GM12878 (cell line): ENCODE measurements at regions not wholly inside any gene's neighbourhood (a gene's known extent, or its start where the extent isn't known, plus 50 kb on each side); places are given as distances from the start of the nearest gene placed in this dataset.

ENCODE experiments used
- ATAC-seq: fragments of 200-7000 bp; cut with Tn5 transposase; 3 replicates; pipeline ENCODE4 v1.9.1; 2020; ENCODE audit warnings: mild to moderate bottlenecking, moderate library complexity
- BruUV-seq: library from RNA; stranded (reverse); fragments of 400-500 nt; replicated peaks from 2 replicates; lab custom pipeline; 2021; lab: Mats Ljungman, UMichigan
- CTCF ChIA-PET: fragments of 300-600 bp; sonication (Branson Sonifier 250); formaldehyde crosslinking; extraction: SDS; loops from one replicate; lab custom pipeline; 2021; ENCODE audit warnings: inconsistent platforms; lab: Yijun Ruan, JAX
- POLR2A ChIA-PET: fragments of 350-600 bp; formaldehyde crosslinking; extraction: SDS; loops from one replicate; lab custom pipeline; 2021; ENCODE audit warnings: inconsistent platforms; lab: Charles Lee
- RAD21 ChIA-PET: fragments of 300-600 bp; sonication (Branson Sonifier 250); formaldehyde crosslinking; loops from one replicate; lab custom pipeline; 2023; ENCODE audit warnings: antibody characterized with exemption; ENCODE audit not compliant: unreplicated experiment; lab: Charles Lee
- SMC1A ChIA-PET: fragments of 300-600 bp; sonication (Branson Sonifier 250); formaldehyde crosslinking; loops from one replicate; lab custom pipeline; 2023; ENCODE audit not compliant: unreplicated experiment, uncharacterized antibody; lab: Charles Lee
- DNase-seq: peaks from one replicate; pipeline ENCODE4 v3.0.0-alpha.2; 2011; ENCODE audit warnings: low read depth, low spot score
- FAIRE-seq: peaks from 3 replicates; lab custom pipeline; 2011; peaks lifted over from hg19 to GRCh38; lab: Jason Lieb, UNC
- H2AFZ ChIP-seq: 2 replicates; pipeline ENCODE4 v1.6.0; 2011; ENCODE audit warnings: low read depth, low read length, control low read depth; ENCODE audit not compliant: control insufficient read depth
- H3K27ac ChIP-seq: 2 replicates; pipeline ENCODE4 v1.5.1; 2011; ENCODE audit warnings: control low read depth; ENCODE audit not compliant: control insufficient read depth, insufficient read depth
- H3K27me3 ChIP-seq, 2 experiments: replicated peaks in 1 of 2; 2 replicates each; pipeline versions ENCODE4 v1.6.0 to v1.6.1; 2011; ENCODE audit warnings: low read length in 1 of 2; ENCODE audit not compliant: control insufficient read depth in 2 of 2, insufficient read depth in 2 of 2
- H3K36me3 ChIP-seq, 2 experiments: 2 replicates each; pipeline ENCODE4 v1.5.1; 2011; ENCODE audit warnings: low read length in 1 of 2; ENCODE audit not compliant: control insufficient read depth in 2 of 2, insufficient read depth in 2 of 2
- H3K4me1 ChIP-seq: 2 replicates; pipeline ENCODE4 v1.6.1; 2011; ENCODE audit warnings: mild to moderate bottlenecking, low read length, moderate library complexity, mixed read lengths; ENCODE audit not compliant: control insufficient read depth, insufficient read depth
- H3K4me2 ChIP-seq: 2 replicates; pipeline ENCODE4 v1.6.0; 2011; ENCODE audit warnings: control low read depth; ENCODE audit not compliant: control insufficient read depth, insufficient read depth
- H3K4me3 ChIP-seq: fragments of 200-600 bp; sonication (generic); 2 replicates; pipeline ENCODE4 v1.5.1; 2016
- H3K79me2 ChIP-seq: 2 replicates; pipeline ENCODE4 v1.6.0; 2011; ENCODE audit warnings: low read length; ENCODE audit not compliant: control insufficient read depth, insufficient read depth
- H3K9ac ChIP-seq: 2 replicates; pipeline ENCODE4 v1.8.0; 2011; ENCODE audit warnings: low read length, control low read depth, mixed read lengths; ENCODE audit not compliant: control insufficient read depth, insufficient read depth
- H3K9me3 ChIP-seq: replicated peaks from 3 replicates; pipeline ENCODE4 v1.5.1; 2011; ENCODE audit warnings: mild to moderate bottlenecking, low read length; ENCODE audit not compliant: control insufficient read depth, insufficient read depth
- H4K20me1 ChIP-seq: 2 replicates; pipeline ENCODE4 v1.6.0; 2011; ENCODE audit not compliant: control insufficient read depth, insufficient read depth
- CREB1 ChIP-seq: IDR thresholded peaks from 2 replicates; pipeline ENCODE4 v1.6.1; 2012; ENCODE audit warnings: low read depth, mild to moderate bottlenecking, inconsistent platforms
- CUX1 ChIP-seq: IDR thresholded peaks from 2 replicates; pipeline ENCODE4 v1.6.1; 2012; ENCODE audit warnings: improper control_type of control experiment, low read depth, low read length; ENCODE audit not compliant: insufficient replicate concordance
- KLF5 ChIP-seq: fragments of 450-650 bp; IDR thresholded peaks from 2 replicates; pipeline ENCODE4 v1.6.1; 2014; ENCODE audit warnings: mild to moderate bottlenecking; ENCODE audit not compliant: partially characterized antibody
- MEF2B ChIP-seq: fragments of 450-650 bp; IDR thresholded peaks from 2 replicates; pipeline ENCODE4 v1.6.1; 2018; ENCODE audit warnings: mild to moderate bottlenecking, moderate library complexity; ENCODE audit not compliant: partially characterized antibody, poor library complexity, severe bottlenecking
- MTA2 ChIP-seq: fragments of 450-650 bp; IDR thresholded peaks from 2 replicates; pipeline ENCODE4 v1.6.1; 2016; ENCODE audit warnings: low read depth, mild to moderate bottlenecking, moderate library complexity
- NBN ChIP-seq: fragments of 450-650 bp; IDR thresholded peaks from 2 replicates; pipeline ENCODE4 v1.6.1; 2016
- NFIC ChIP-seq: IDR thresholded peaks from 2 replicates; pipeline ENCODE4 v1.6.1; 2012; ENCODE audit warnings: low read depth, mild to moderate bottlenecking, inconsistent platforms, low read length, moderate library complexity
- NRF1 ChIP-seq: conservative IDR thresholded peaks from 2 replicates; pipeline ENCODE4 v1.6.1; 2011; ENCODE audit warnings: mild to moderate bottlenecking, low read depth, low read length, improper control_type of control experiment
- RBBP5 ChIP-seq: fragments of 200-600 bp; sonication (generic); conservative IDR thresholded peaks from 2 replicates; pipeline ENCODE4 v1.6.1; 2016
- RELA ChIP-seq: fragments of 450-650 bp; IDR thresholded peaks from 2 replicates; pipeline ENCODE4 v1.8.0; 2014; ENCODE audit warnings: borderline replicate concordance; ENCODE audit not compliant: partially characterized antibody
- SPI1 ChIP-seq: IDR thresholded peaks from 2 replicates; pipeline ENCODE4 v1.6.1; 2011; ENCODE audit warnings: low read depth, mild to moderate bottlenecking, low read length, moderate library complexity, borderline replicate concordance; ENCODE audit not compliant: insufficient read depth
- SREBF1 ChIP-seq: IDR thresholded peaks from 2 replicates; pipeline ENCODE4 v1.6.1; 2012; ENCODE audit warnings: mild to moderate bottlenecking, low read length
- SRF ChIP-seq, 2 experiments: IDR thresholded peaks; 2 replicates each; pipeline ENCODE4 v1.6.1; 2011; ENCODE audit warnings: low read depth in 2 of 2, low read length in 2 of 2, mild to moderate bottlenecking in 1 of 2, moderate library complexity in 1 of 2
- WRNIP1 ChIP-seq: IDR thresholded peaks from 2 replicates; pipeline ENCODE4 v1.6.1; 2011; ENCODE audit warnings: low read depth, low read length, improper control_type of control experiment, borderline replicate concordance
- ZSCAN29 ChIP-seq: fragments of 450-650 bp; IDR thresholded peaks from 2 replicates; pipeline ENCODE4 v1.6.1; 2017; ENCODE audit warnings: mild to moderate bottlenecking, moderate library complexity
- WGBS: methylation state at CpG from one replicate; pipeline ENCODE4 v1.1.6; 2016; ENCODE audit warnings: low lambda C conversion rate; ENCODE audit not compliant: insufficient replicate concordance, insufficient coverage; ENCODE audit errors: missing lambda C conversion rate; 5-methylcytosine and 5-hydroxymethylcytosine counted together
- in situ Hi-C: fragments of 300-500 bp; cut with MboI; formaldehyde crosslinking; loops from 9 replicates; pipeline ENCODE4 v1.14.3; 2018; ENCODE audit warnings: mixed read lengths
- intact Hi-C: fragments of 100-400 bp; cut with micrococcal nuclease; formaldehyde crosslinking; loops from one replicate; pipeline ENCODE4 v1.14.2; 2022; ENCODE audit not compliant: unreplicated experiment
- TF ChIP-seq, protein P1 (sequence below): fragments of 450-650 bp; IDR thresholded peaks from 2 replicates; pipeline ENCODE4 v1.6.1; 2017; ENCODE audit warnings: mild to moderate bottlenecking, moderate library complexity

- TF ChIP-seq SPI1, result no peak
- TF ChIP-seq RBBP5, result no peak
- TF ChIP-seq MEF2B, result no peak
Observed at GRCh38 chr10:130658687-130659290, 522.6 kb downstream of the GLRX3 start (continued).

DNA sequence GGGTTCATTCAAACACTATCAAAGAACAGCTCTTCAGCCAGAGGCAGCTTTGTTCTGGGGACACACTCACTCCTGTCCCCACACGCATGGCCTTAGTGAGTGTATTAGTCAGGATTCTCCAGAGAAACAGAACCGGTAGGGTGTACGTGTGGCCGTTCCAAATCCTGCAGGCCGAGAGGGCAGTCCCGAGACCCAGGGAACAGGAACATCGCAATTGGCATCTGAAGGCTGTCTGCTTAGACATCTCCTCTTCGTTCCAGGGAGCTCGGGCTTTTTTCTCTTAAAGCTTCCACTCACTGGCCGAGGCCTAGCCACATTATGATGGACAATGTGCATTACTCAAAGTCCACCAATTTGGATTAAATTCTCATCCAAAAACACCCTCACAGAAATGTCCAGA is 523.3 kb downstream of the GLRX3 start:
- CTCF ChIA-PET, result no interaction called here
- no peak for FAIRE-seq
- Histone ChIP-seq H2AFZ (no peak overlapping the region), H4K20me1 (no peaks in the 10 kb centered on the region), H3K4me1 (no peaks in the 10 kb centered on the region), H3K4me3 (no peak overlapping the region), H3K79me2 (no peaks in the 10 kb centered on the region), H3K27me3 (no peaks in the 10 kb centered on the region), H3K9ac (no peak overlapping the region), H3K4me2 (no peak overlapping the region), H3K9me3 (no peaks in the 10 kb centered on the region; the same call in 2 of the 3 replicates), H3K27ac (no peak overlapping the region), H3K36me3 (no peaks in the 10 kb centered on the region)
- POLR2A ChIA-PET, result no interaction called here
- in situ Hi-C loops, result no loop called here
- RAD21 ChIA-PET, result no interaction called here
- intact Hi-C loops, result no loop called here
- no peak for DNase-seq
- WGBS, result 20% methylated on average over 10 of the region's 10 CpGs
- SMC1A ChIA-PET, result no interaction called here
- no peak for ATAC-seq
- BruUV-seq, result no TSS peak
- TF ChIP-seq SRF (IDR thresholded peaks at IDR 0.05; ENCODE audit: low read depth in 2 of 2, low read length in 2 of 2) (no peak), CUX1 (no peak), NRF1 (no peak), NBN (no peak), SREBF1 (no peak), NFIC (no peak), WRNIP1 (no peak), ZSCAN29 (no peak), CREB1 (no peak), RELA (no peak), MTA2 (no peak), KLF5 (no peak)
- TF ChIP-seq, protein P1, sequence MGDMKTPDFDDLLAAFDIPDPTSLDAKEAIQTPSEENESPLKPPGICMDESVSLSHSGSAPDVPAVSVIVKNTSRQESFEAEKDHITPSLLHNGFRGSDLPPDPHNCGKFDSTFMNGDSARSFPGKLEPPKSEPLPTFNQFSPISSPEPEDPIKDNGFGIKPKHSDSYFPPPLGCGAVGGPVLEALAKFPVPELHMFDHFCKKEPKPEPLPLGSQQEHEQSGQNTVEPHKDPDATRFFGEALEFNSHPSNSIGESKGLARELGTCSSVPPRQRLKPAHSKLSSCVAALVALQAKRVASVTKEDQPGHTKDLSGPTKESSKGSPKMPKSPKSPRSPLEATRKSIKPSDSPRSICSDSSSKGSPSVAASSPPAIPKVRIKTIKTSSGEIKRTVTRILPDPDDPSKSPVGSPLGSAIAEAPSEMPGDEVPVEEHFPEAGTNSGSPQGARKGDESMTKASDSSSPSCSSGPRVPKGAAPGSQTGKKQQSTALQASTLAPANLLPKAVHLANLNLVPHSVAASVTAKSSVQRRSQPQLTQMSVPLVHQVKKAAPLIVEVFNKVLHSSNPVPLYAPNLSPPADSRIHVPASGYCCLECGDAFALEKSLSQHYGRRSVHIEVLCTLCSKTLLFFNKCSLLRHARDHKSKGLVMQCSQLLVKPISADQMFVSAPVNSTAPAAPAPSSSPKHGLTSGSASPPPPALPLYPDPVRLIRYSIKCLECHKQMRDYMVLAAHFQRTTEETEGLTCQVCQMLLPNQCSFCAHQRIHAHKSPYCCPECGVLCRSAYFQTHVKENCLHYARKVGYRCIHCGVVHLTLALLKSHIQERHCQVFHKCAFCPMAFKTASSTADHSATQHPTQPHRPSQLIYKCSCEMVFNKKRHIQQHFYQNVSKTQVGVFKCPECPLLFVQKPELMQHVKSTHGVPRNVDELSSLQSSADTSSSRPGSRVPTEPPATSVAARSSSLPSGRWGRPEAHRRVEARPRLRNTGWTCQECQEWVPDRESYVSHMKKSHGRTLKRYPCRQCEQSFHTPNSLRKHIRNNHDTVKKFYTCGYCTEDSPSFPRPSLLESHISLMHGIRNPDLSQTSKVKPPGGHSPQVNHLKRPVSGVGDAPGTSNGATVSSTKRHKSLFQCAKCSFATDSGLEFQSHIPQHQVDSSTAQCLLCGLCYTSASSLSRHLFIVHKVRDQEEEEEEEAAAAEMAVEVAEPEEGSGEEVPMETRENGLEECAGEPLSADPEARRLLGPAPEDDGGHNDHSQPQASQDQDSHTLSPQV, result no peak
